ENCODE measurements at regions not wholly inside any gene's neighbourhood (a gene's known extent, or its start where the extent isn't known, plus 50 kb on each side); places are given as distances from the start of the nearest gene placed in this dataset.
"Not testable (repeated sequence)": the region's sequence is repeated elsewhere in the genome, so short reads cannot be mapped to it uniquely, and the experiment has no call there.

GRCh38 chr6:84635081-84635761 is 129.2 kb downstream of the TBX18 start:
- DNase-seq (ENCODE audit: low spot score): no peak

- DNase-seq (ENCODE audit: low spot score): no peak
These were observed 130.6 kb downstream of the TBX18 start for GRCh38 chr6:84633771-84634170.

- peak; percentile 3 for DNase-seq (ENCODE audit: low spot score)
These were observed 137.9 kb downstream of the TBX18 start for GRCh38 chr6:84626527-84626926.

- no peak for DNase-seq (ENCODE audit: low spot score)
These were observed 138.9 kb downstream of the TBX18 start for GRCh38 chr6:84625506-84625905.

- DNase-seq (ENCODE audit: low spot score): peak; percentile 4
These were observed 140.3 kb downstream of the TBX18 start for GRCh38 chr6:84623956-84624680.

- no peak for DNase-seq (ENCODE audit: low spot score)
These were observed 145.6 kb downstream of the TBX18 start for GRCh38 chr6:84618836-84619235.

- no peak for DNase-seq (ENCODE audit: low spot score)
These were observed 146.2 kb downstream of the TBX18 start for GRCh38 chr6:84618046-84618752.

- no peak for DNase-seq (ENCODE audit: low spot score)
These were observed 148.4 kb downstream of the TBX18 start for GRCh38 chr6:84615987-84616386.

- no peak for DNase-seq (ENCODE audit: low spot score)
These were observed 149.1 kb downstream of the TBX18 start for GRCh38 chr6:84615113-84615850.

- DNase-seq (ENCODE audit: low spot score): no peak
These were observed 157.5 kb downstream of the TBX18 start for GRCh38 chr6:84606860-84607259.

GRCh38 chr6:84605298-84605697 is 159.1 kb downstream of the TBX18 start:
- no peak for DNase-seq (ENCODE audit: low spot score)

- DNase-seq (ENCODE audit: low spot score): no peak
These were observed 163.0 kb downstream of the TBX18 start for GRCh38 chr6:84601366-84601765.

GRCh38 chr6:84599991-84600390 is 164.4 kb downstream of the TBX18 start:
- DNase-seq (ENCODE audit: low spot score): no peak

GRCh38 chr6:84597238-84597875 is 167.0 kb downstream of the TBX18 start:
- no peak for DNase-seq (ENCODE audit: low spot score)

GRCh38 chr6:84596488-84596887 is 167.9 kb downstream of the TBX18 start:
- DNase-seq (ENCODE audit: low spot score): no peak

GRCh38 chr6:84588697-84589080 is 175.7 kb downstream of the TBX18 start:
- DNase-seq (ENCODE audit: low spot score): no peak

GRCh38 chr6:84587994-84588696 is 176.3 kb downstream of the TBX18 start:
- not testable (repeated sequence) for DNase-seq (ENCODE audit: low spot score)

GRCh38 chr6:84587202-84587940 is 177.0 kb downstream of the TBX18 start:
- not testable (repeated sequence) for DNase-seq (ENCODE audit: low spot score)

- DNase-seq (ENCODE audit: low spot score): no peak
These were observed 180.6 kb downstream of the TBX18 start for GRCh38 chr6:84583784-84584183.

GRCh38 chr6:84582997-84583396 is 181.4 kb downstream of the TBX18 start:
- DNase-seq (ENCODE audit: low spot score): no peak
